Mammary epithelial cell (primary cell): ENCODE measurements at regions not wholly inside any gene's neighbourhood (a gene's known extent, or its start where the extent isn't known, plus 50 kb on each side); places are given as distances from the start of the nearest gene placed in this dataset.

Source experiments
- EZH2 ChIP-seq: IDR thresholded peaks from 2 replicates; pipeline ENCODE4 v1.6.1; 2012; ENCODE audit warnings: low read length, inconsistent platforms, borderline replicate concordance
- TF ChIP-seq, protein P1 (sequence below), 2 donors: IDR thresholded peaks in 1 of 2; conservative IDR thresholded peaks in 1 of 2; 2 replicates each; pipeline ENCODE4 v1.5.1; 2011 to 2012; ENCODE audit warnings: inconsistent platforms in 2 of 2, low read length in 2 of 2, mild to moderate bottlenecking in 2 of 2, control low read depth in 1 of 2, low read depth in 1 of 2; ENCODE audit not compliant: insufficient read depth in 1 of 2; ENCODE audit errors: extremely low read depth in 1 of 2

DNA sequence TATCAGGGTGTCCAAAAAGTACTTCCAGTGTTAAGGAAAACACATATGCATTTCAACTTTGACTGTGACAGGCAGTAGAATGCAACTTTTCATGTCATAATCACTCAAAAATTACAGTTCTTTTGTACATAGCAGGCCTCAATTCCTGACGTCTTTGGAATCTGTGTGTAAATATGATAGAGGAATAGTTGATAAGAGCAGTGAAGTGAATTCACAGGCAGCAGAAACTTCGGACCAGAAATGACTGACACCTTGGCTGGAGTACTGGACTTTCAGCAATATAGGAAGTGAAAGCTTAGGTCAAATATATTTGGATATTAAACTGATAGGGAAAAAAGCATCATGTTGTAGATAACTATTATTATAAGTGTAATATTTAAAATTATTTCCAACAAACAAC lies 1741.2 kb upstream of the PCDH20 start:
- TF ChIP-seq, protein P1, sequence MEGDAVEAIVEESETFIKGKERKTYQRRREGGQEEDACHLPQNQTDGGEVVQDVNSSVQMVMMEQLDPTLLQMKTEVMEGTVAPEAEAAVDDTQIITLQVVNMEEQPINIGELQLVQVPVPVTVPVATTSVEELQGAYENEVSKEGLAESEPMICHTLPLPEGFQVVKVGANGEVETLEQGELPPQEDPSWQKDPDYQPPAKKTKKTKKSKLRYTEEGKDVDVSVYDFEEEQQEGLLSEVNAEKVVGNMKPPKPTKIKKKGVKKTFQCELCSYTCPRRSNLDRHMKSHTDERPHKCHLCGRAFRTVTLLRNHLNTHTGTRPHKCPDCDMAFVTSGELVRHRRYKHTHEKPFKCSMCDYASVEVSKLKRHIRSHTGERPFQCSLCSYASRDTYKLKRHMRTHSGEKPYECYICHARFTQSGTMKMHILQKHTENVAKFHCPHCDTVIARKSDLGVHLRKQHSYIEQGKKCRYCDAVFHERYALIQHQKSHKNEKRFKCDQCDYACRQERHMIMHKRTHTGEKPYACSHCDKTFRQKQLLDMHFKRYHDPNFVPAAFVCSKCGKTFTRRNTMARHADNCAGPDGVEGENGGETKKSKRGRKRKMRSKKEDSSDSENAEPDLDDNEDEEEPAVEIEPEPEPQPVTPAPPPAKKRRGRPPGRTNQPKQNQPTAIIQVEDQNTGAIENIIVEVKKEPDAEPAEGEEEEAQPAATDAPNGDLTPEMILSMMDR (conservative IDR thresholded peaks at IDR 0.05 in 1 of 2, IDR thresholded peaks at IDR 0.05 in 1 of 2; ENCODE audit: extremely low read depth in 1 of 2, insufficient read depth in 1 of 2, low read depth in 1 of 2, low read length in 2 of 2): no peak
- TF ChIP-seq EZH2: no peak
